Stomach smooth muscle (tissue), 2 donors: ENCODE measurements at regions not wholly inside any gene's neighbourhood (a gene's known extent, or its start where the extent isn't known, plus 50 kb on each side); places are given as distances from the start of the nearest gene placed in this dataset.

Experiments
- H3K27ac ChIP-seq: one replicate; pipeline ENCODE4 v1.7.0; 2013; ENCODE audit warnings: mild to moderate bottlenecking, low read length, inconsistent platforms
- H3K27me3 ChIP-seq, 2 donors: one replicate each; pipeline ENCODE4 v1.7.0; 2013; ENCODE audit warnings: low read length in 2 of 2; ENCODE audit not compliant: insufficient read depth in 2 of 2, control insufficient read depth in 1 of 2
- H3K36me3 ChIP-seq, 2 donors: one replicate each; pipeline ENCODE4 v1.7.0; 2013; ENCODE audit warnings: low read length in 2 of 2; ENCODE audit not compliant: control insufficient read depth in 2 of 2, insufficient read depth in 2 of 2
- H3K4me1 ChIP-seq: one replicate; pipeline ENCODE4 v1.7.0; 2013; ENCODE audit warnings: low read length; ENCODE audit not compliant: control insufficient read depth, insufficient read depth
- H3K4me3 ChIP-seq, 2 donors: one replicate each; pipeline ENCODE4 v1.7.0; 2013; ENCODE audit warnings: low read length in 2 of 2
- H3K9ac ChIP-seq, 2 donors: one replicate each; pipeline ENCODE4 v1.7.0; 2013; ENCODE audit warnings: low read length in 2 of 2, mild to moderate bottlenecking in 1 of 2
- H3K9me3 ChIP-seq, 2 donors: one replicate each; pipeline ENCODE4 v1.7.0; 2013; ENCODE audit warnings: low read length in 2 of 2; ENCODE audit not compliant: control insufficient read depth in 2 of 2
- donor health status: healthy.
- donor health status: Pancreatic carcinoma.

- Histone ChIP-seq H3K27me3 (no peaks in the 10 kb centered on the region), H3K36me3 (no peaks in the 10 kb centered on the region), H3K27ac (no peak overlapping the region), H3K9me3 (no peaks in the 10 kb centered on the region), H3K4me3 (no peak overlapping the region), H3K4me1 (no peaks in the 10 kb centered on the region), H3K9ac (no peak overlapping the region)
Measured at GRCh38 chr4:156419080-156419685, 465.5 kb upstream of the CTSO start.

DNA sequence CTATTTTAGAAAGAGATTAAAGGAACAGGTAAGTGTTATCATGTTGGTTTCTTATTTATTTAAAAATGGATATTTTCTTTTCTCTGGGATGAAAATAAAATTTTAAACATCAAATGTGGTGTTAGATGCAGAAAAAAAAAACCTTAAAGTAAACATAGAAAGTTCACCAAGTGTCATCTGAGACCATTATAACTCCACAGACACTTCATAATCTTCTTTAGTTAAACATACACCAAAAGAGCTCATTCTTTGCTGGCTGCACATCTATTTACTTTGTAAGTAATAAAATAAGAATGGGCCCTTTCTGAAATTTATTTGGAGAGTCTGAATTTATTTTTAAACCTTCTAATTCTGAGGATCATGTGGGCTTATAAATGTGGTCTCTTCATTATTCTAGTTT, 460.7 kb upstream of the CTSO start:
- Histone ChIP-seq H3K4me1 (no peaks in the 10 kb centered on the region), H3K9ac (no peak overlapping the region), H3K27ac (no peak overlapping the region), H3K9me3 (no peaks in the 10 kb centered on the region), H3K4me3 (no peak overlapping the region), H3K27me3 (no peaks in the 10 kb centered on the region), H3K36me3 (no peaks in the 10 kb centered on the region)

DNA sequence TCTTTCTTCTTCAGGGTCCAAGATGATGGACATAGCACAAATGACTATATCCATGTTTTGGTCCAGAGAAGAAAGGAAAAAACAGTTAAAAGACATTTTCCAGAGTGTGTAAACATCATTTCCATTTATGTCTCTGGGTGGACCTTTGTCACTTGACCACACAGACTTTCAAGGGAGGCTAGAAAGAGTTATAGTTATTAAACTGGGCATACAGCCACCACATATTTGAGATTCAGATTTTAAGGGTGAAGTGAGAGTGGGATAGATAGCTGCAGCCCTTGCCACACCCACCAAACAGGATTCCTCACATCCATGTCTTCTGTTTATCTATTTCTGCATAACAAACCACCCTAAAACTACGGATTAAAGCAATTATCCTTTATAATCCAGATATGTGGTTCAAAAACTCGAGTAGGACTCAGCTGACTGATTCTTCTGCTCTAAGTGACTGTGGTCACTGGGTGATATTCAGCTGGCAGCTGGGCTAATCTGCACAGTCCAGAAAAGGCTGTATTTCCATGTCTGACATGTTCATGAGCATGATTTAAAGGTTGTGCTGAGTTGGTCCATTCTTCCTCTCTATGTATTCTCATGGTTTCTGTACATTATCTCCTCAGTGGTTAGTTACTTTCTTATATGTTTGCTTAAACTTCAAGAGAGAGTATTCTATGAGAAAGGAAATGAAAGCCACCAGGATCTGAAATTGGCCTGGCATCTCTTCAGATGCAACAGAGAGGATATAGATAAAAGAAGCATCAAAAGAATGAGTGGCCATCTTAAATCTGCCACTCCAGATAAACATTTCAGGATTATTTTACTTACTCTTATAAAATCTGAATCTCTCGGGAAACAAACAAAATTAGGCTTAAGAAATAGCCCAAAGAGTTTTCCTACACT, 459.8 kb upstream of the CTSO start:
- no peaks in the 10 kb centered on the region for H3K4me1 ChIP-seq
- no peaks in the 10 kb centered on the region for H3K36me3 ChIP-seq
- H3K9ac ChIP-seq, result no peak overlapping the region
- no peak overlapping the region for H3K4me3 ChIP-seq
- no peak overlapping the region for H3K27ac ChIP-seq
- no peaks in the 10 kb centered on the region for H3K9me3 ChIP-seq
- no peaks in the 10 kb centered on the region for H3K27me3 ChIP-seq

- Histone ChIP-seq H3K36me3 (no peaks in the 10 kb centered on the region), H3K27ac (no peak overlapping the region), H3K9me3 (no peaks in the 10 kb centered on the region), H3K27me3 (no peaks in the 10 kb centered on the region), H3K4me3 (no peak overlapping the region), H3K4me1 (no peaks in the 10 kb centered on the region), H3K9ac (no peak overlapping the region)
Measured at GRCh38 chr4:156411531-156411930, 457.9 kb upstream of the CTSO start.

DNA sequence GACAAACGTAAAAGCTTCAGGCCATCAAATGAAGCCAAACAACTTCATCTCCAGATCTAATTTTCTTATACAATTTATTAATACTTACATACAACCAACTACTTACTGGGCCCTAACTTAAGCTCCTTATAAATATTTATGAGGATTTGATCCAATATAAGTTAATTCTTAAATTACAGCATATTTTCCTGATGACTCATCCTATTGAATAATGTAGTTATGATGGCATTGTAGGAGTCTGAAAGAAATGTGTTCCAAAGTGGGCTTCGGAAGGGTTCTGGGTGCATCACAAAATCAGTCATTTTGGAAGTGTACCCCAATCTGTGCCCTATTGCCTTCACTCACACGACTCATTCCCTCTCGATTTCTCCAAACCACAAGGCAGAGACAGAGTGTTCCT, 455.1 kb upstream of the CTSO start:
- no peak overlapping the region for H3K4me3 ChIP-seq
- no peak overlapping the region for H3K27ac ChIP-seq
- H3K4me1 ChIP-seq, result no peaks in the 10 kb centered on the region
- H3K27me3 ChIP-seq, result no peaks in the 10 kb centered on the region
- H3K9me3 ChIP-seq, result peaks cover 0 to 3% of the 10 kb centered on the region in 2 donors
- no peak overlapping the region for H3K9ac ChIP-seq
- H3K36me3 ChIP-seq, result no peaks in the 10 kb centered on the region

GRCh38 chr4:156401371-156401770, 447.7 kb upstream of the CTSO start:
- no peak overlapping the region for H3K9ac ChIP-seq

GRCh38 chr4:156396534-156396933, 442.9 kb upstream of the CTSO start:
- H3K36me3 ChIP-seq, result no peaks in the 10 kb centered on the region
- no peaks in the 10 kb centered on the region for H3K27me3 ChIP-seq
- no peak overlapping the region for H3K4me3 ChIP-seq

More at GRCh38 chr4:156401371-156401770, 447.7 kb upstream of the CTSO start:
- Histone ChIP-seq H3K27ac (no peak overlapping the region), H3K9me3 (peaks cover 0 to 3% of the 10 kb centered on the region in 2 donors), H3K27me3 (no peaks in the 10 kb centered on the region), H3K36me3 (no peaks in the 10 kb centered on the region), H3K4me3 (no peak overlapping the region), H3K4me1 (no peaks in the 10 kb centered on the region)

DNA sequence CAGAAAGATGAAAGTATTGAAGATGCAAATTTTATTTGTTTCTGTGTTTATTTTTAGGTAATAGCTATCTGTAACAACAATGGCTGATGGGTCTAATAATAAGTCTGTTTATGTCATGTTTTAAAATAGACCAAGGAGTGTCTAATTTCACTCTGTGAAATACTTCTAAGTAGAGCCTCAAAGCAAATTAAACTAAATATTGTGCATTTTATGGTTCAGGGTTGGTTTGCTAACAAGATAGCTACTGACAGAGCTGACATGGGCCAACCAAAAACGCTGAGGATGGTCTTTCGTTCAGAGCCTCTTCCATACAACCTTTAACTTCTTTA, 437.6 kb upstream of the CTSO start:
- H3K9ac ChIP-seq, result no peak overlapping the region
- no peak overlapping the region for H3K4me3 ChIP-seq
- no peaks in the 10 kb centered on the region for H3K36me3 ChIP-seq
- H3K9me3 ChIP-seq, result no peaks in the 10 kb centered on the region
- no peaks in the 10 kb centered on the region for H3K4me1 ChIP-seq
- H3K27me3 ChIP-seq, result no peaks in the 10 kb centered on the region
- no peak overlapping the region for H3K27ac ChIP-seq

More at GRCh38 chr4:156396534-156396933, 442.9 kb upstream of the CTSO start:
- Histone ChIP-seq H3K4me1 (no peaks in the 10 kb centered on the region), H3K9me3 (no peaks in the 10 kb centered on the region), H3K27ac (no peak overlapping the region), H3K9ac (no peak overlapping the region)

DNA sequence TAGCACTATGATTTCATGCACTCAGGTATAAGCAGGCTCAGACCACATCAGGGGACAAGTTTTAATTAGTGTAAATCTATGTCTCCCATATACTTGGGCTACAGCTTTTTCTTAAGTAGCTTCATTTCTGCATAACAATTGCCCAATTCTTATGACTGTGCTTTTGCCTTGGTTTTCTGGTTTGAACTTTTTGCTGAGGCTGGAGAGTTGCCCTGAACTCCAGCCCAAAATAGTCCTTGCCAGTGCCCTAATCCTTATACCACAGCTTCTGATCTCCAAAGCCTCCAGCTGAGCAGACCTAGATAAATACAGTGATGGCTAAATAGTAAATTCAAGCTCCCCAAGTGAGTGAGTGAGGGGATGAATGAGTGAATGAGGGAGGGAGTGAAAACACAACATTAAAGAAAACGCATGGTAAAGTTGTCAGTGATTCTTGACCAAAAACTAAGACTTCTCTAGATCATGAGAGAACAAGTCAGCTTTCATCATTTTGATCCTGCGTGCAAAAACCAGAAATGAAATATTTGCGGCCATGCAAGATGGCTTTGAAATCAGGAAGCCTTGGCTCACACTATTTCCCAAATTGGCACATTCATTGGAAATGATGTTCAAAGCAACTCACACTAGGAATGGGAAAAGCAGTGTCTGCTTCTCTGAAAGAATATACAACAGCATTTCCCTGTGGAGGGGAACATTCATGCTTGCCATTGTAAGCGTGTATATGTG, 437.1 kb upstream of the CTSO start:
- H3K4me3 ChIP-seq, result no peak overlapping the region
- H3K9ac ChIP-seq, result no peak overlapping the region
- no peaks in the 10 kb centered on the region for H3K9me3 ChIP-seq
- H3K36me3 ChIP-seq, result no peaks in the 10 kb centered on the region
- H3K4me1 ChIP-seq, result no peaks in the 10 kb centered on the region
- no peak overlapping the region for H3K27ac ChIP-seq
- H3K27me3 ChIP-seq, result no peaks in the 10 kb centered on the region

DNA sequence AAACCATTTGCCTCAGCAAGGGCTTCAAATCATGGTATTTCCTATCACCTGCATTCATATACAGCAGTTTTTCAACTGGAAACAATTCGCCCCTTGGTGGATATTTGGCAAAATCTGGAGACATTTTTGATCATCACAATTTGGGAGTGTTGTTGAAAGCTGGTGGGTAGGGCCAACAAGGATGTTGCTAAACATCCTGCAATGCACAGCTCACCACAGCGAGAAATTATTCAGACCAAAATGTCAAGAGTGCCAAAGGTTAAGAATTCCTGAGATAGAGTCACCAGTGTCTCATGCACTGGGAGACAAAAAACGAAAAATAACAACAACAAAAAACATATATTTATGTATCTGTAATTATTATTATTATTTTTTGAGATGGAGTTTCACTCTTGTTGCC, 435.2 kb upstream of the CTSO start:
- Histone ChIP-seq H3K4me3 (no peak overlapping the region), H3K27me3 (no peaks in the 10 kb centered on the region), H3K9ac (no peak overlapping the region), H3K9me3 (no peaks in the 10 kb centered on the region), H3K4me1 (no peaks in the 10 kb centered on the region), H3K27ac (no peak overlapping the region), H3K36me3 (no peaks in the 10 kb centered on the region)
